BJ (cell line): ENCODE measurements at regions not wholly inside any gene's neighbourhood (a gene's known extent, or its start where the extent isn't known, plus 50 kb on each side); places are given as distances from the start of the nearest gene placed in this dataset.

Experiments used
- CTCF ChIA-PET: fragments of 350-600 bp; formaldehyde crosslinking; extraction: SDS; loops from one replicate; lab custom pipeline; 2021; ENCODE audit warnings: antibody characterized with exemption, inconsistent platforms; lab: Yijun Ruan, JAX
- POLR2A ChIA-PET: fragments of 300-600 bp; sonication (Branson Sonifier 250); formaldehyde crosslinking; extraction: SDS; loops from one replicate; lab custom pipeline; 2021; ENCODE audit warnings: antibody characterized with exemption; lab: Charles Lee
- DNase-seq: peaks from one replicate; pipeline ENCODE4 v3.0.0-alpha.2; 2011; ENCODE audit warnings: low read depth
- H3K27me3 ChIP-seq: 2 replicates; pipeline ENCODE4 v1.6.0; 2011; ENCODE audit warnings: low read length; ENCODE audit not compliant: control insufficient read depth, insufficient read depth
- H3K36me3 ChIP-seq: 2 replicates; pipeline ENCODE4 v1.5.1; 2011; ENCODE audit warnings: low read length; ENCODE audit not compliant: control insufficient read depth, insufficient read depth
- H3K4me3 ChIP-seq: 2 replicates; pipeline ENCODE4 v1.5.1; 2011; ENCODE audit warnings: low read depth, mild to moderate bottlenecking, control low read depth, low read length
- CTCF ChIP-seq: IDR thresholded peaks from 2 replicates; pipeline ENCODE4 v1.5.1; 2011; ENCODE audit warnings: low read depth, mild to moderate bottlenecking, control low read depth, inconsistent platforms, low read length, moderate library complexity; ENCODE audit not compliant: insufficient read depth

GRCh38 chr1:5764959-5765358 is 227.3 kb downstream of the NPHP4 start:
- ChIA-PET POLR2A (no interaction called here), CTCF (interaction anchor here (0.8 kb wide), 1 partner anchor 19 kb away, joined by 3 read pairs; no protein-coding TSS in a partner anchor)

GRCh38 chr1:5764464-5764863 is 227.8 kb downstream of the NPHP4 start:
- no peak for TF ChIP-seq CTCF
- H3K27me3 ChIP-seq: no peaks in the 10 kb centered on the region
- POLR2A ChIA-PET: no interaction called here
- CTCF ChIA-PET: interaction anchor here (0.8 kb wide), 1 partner anchor 18 kb away, joined by 3 read pairs; no protein-coding TSS in a partner anchor
- no peaks in the 10 kb centered on the region for H3K36me3 ChIP-seq
- no peak overlapping the region for H3K4me3 ChIP-seq
- no peak for DNase-seq

More at GRCh38 chr1:5764959-5765358, 227.3 kb downstream of the NPHP4 start:
- no peaks in the 10 kb centered on the region for H3K36me3 ChIP-seq
- no peak for TF ChIP-seq CTCF
- no peak for DNase-seq
- no peak overlapping the region for H3K4me3 ChIP-seq
- no peaks in the 10 kb centered on the region for H3K27me3 ChIP-seq

- Histone ChIP-seq H3K36me3 (no peaks in the 10 kb centered on the region), H3K4me3 (no peak overlapping the region), H3K27me3 (no peaks in the 10 kb centered on the region)
- POLR2A ChIA-PET: no interaction called here
- CTCF ChIA-PET: interaction anchor here (0.8 kb wide), 1 partner anchor 17 kb away, joined by 3 read pairs; no protein-coding TSS in a partner anchor
- DNase-seq: no peak
- no peak for TF ChIP-seq CTCF
Measured at GRCh38 chr1:5763696-5764370, 228.4 kb downstream of the NPHP4 start.

- no peak overlapping the region for H3K4me3 ChIP-seq
- ChIA-PET CTCF (no interaction called here), POLR2A (no interaction called here)
- no peaks in the 10 kb centered on the region for H3K27me3 ChIP-seq
- H3K36me3 ChIP-seq: no peaks in the 10 kb centered on the region
- TF ChIP-seq CTCF: no peak
- no peak for DNase-seq
Measured at GRCh38 chr1:5758859-5759578, 233.2 kb downstream of the NPHP4 start.

GRCh38 chr1:5758000-5758858 is 234.0 kb downstream of the NPHP4 start:
- TF ChIP-seq CTCF: no peak
- no peak for DNase-seq
- Histone ChIP-seq H3K27me3 (no peaks in the 10 kb centered on the region), H3K4me3 (no peak overlapping the region), H3K36me3 (no peaks in the 10 kb centered on the region)
- CTCF ChIA-PET: no interaction called here
- POLR2A ChIA-PET: no interaction called here
